OCI-LY3 (cell line): ENCODE measurements at regions not wholly inside any gene's neighbourhood (a gene's known extent, or its start where the extent isn't known, plus 50 kb on each side); places are given as distances from the start of the nearest gene placed in this dataset.

Experiments used
- CTCF ChIP-seq: fragments of 200-600, 300-600 bp; sonication (generic); IDR thresholded peaks from 2 replicates; pipeline ENCODE4 v1.5.1; 2014; ENCODE audit warnings: antibody characterized with exemption, low read length, low read depth
- EZH2phosphoT487 ChIP-seq: fragments of 200-600 bp; shearing (Covaris generic); IDR thresholded peaks from 2 replicates; pipeline ENCODE4 v1.6.1; 2018; ENCODE audit warnings: antibody characterized with exemption, mixed run types, low read depth

- TF ChIP-seq EZH2phosphoT487, result no peak
- no peak for TF ChIP-seq CTCF
Observed at GRCh38 chr10:100670368-100670767, 75.0 kb upstream of the PAX2 start.
